ENCODE measurements at regions not wholly inside any gene's neighbourhood (a gene's known extent, or its start where the extent isn't known, plus 50 kb on each side); places are given as distances from the start of the nearest gene placed in this dataset.

- Mint-ChIP-seq H3K27ac (no peak overlapping the region), H3K4me1 (no peaks in the 10 kb centered on the region), H3K4me3 (no peak overlapping the region), H3K9me3 (peaks cover 3% of the 10 kb centered on the region), H3K36me3 (ENCODE audit: low read depth) (no peaks in the 10 kb centered on the region), H3K27me3 (ENCODE audit: low read depth, poor library complexity) (peaks cover 17% of the 10 kb centered on the region)
- no peak for TF ChIP-seq CTCF (IDR thresholded peaks at IDR 0.05)
- no peak for DNase-seq
Observed at GRCh38 chr20:57857118-57857517, 147.3 kb upstream of the PMEPA1 start.

GRCh38 chr20:57856658-57857057 lies 146.8 kb upstream of the PMEPA1 start:
- TF ChIP-seq CTCF (IDR thresholded peaks at IDR 0.05), result no peak
- DNase-seq, result no peak
- Mint-ChIP-seq H3K9me3 (peaks cover 3% of the 10 kb centered on the region), H3K27ac (no peak overlapping the region), H3K36me3 (ENCODE audit: low read depth) (no peaks in the 10 kb centered on the region), H3K4me1 (no peaks in the 10 kb centered on the region), H3K27me3 (ENCODE audit: low read depth, poor library complexity) (peaks cover 17% of the 10 kb centered on the region), H3K4me3 (no peak overlapping the region)

GRCh38 chr20:57851796-57852195 lies 142.0 kb upstream of the PMEPA1 start:
- Mint-ChIP-seq H3K4me1 (peaks cover 10% of the 10 kb centered on the region), H3K27me3 (ENCODE audit: low read depth, poor library complexity) (peaks cover 11% of the 10 kb centered on the region), H3K27ac (no peak overlapping the region), H3K36me3 (ENCODE audit: low read depth) (no peaks in the 10 kb centered on the region), H3K9me3 (peaks cover 3% of the 10 kb centered on the region), H3K4me3 (no peak overlapping the region)
- DNase-seq, result no peak
- TF ChIP-seq CTCF (IDR thresholded peaks at IDR 0.05), result no peak

GRCh38 chr20:57851025-57851682 lies 141.3 kb upstream of the PMEPA1 start:
- Mint-ChIP-seq H3K4me1 (peaks cover 10% of the 10 kb centered on the region), H3K9me3 (peaks cover 3% of the 10 kb centered on the region), H3K4me3 (no peak overlapping the region), H3K27me3 (ENCODE audit: low read depth, poor library complexity) (peaks cover 11% of the 10 kb centered on the region), H3K36me3 (ENCODE audit: low read depth) (no peaks in the 10 kb centered on the region), H3K27ac (no peak overlapping the region)
- TF ChIP-seq CTCF (IDR thresholded peaks at IDR 0.05), result no peak
- DNase-seq, result no peak

- Mint-ChIP-seq H3K4me3 (no peak overlapping the region), H3K27me3 (ENCODE audit: low read depth, poor library complexity) (peaks cover 19% of the 10 kb centered on the region), H3K4me1 (peaks cover 17% of the 10 kb centered on the region), H3K9me3 (peaks cover 3% of the 10 kb centered on the region), H3K27ac (no peak overlapping the region), H3K36me3 (ENCODE audit: low read depth) (no peaks in the 10 kb centered on the region)
- no peak for TF ChIP-seq CTCF (IDR thresholded peaks at IDR 0.05)
- no peak for DNase-seq
Observed at GRCh38 chr20:57849521-57850215, 139.9 kb upstream of the PMEPA1 start.

- Mint-ChIP-seq H3K27ac (no peak overlapping the region), H3K9me3 (peaks cover 3% of the 10 kb centered on the region), H3K36me3 (ENCODE audit: low read depth) (no peaks in the 10 kb centered on the region), H3K4me1 (peaks cover 22% of the 10 kb centered on the region), H3K4me3 (no peak overlapping the region), H3K27me3 (ENCODE audit: low read depth, poor library complexity) (peaks cover 19% of the 10 kb centered on the region)
- no peak for TF ChIP-seq CTCF (IDR thresholded peaks at IDR 0.05)
- no peak for DNase-seq
Observed at GRCh38 chr20:57849121-57849520, 139.3 kb upstream of the PMEPA1 start.
